Activated B cell treated with CpG ODN at 0.5 μM for 24 hours (primary cell): ENCODE measurements at regions not wholly inside any gene's neighbourhood (a gene's known extent, or its start where the extent isn't known, plus 50 kb on each side); places are given as distances from the start of the nearest gene placed in this dataset.

ENCODE experiments used
- ATAC-seq: fragments of 200-7000 bp; cut with Tn5 transposase; one replicate; pipeline ENCODE4 v1.10.0; 2021; ENCODE audit warnings: low read depth, mild to moderate bottlenecking, moderate library complexity
- CTCF ChIA-PET: fragments of 350-600 bp; sonication (Branson Sonifier 250); formaldehyde crosslinking; loops from one replicate; lab custom pipeline; 2021; ENCODE audit warnings: antibody characterized with exemption; lab: Charles Lee
- POLR2A ChIA-PET: fragments of 350-600 bp; sonication (Branson Sonifier 250); formaldehyde crosslinking; loops from one replicate; lab custom pipeline; 2021; ENCODE audit warnings: antibody characterized with exemption; lab: Charles Lee
- DNase-seq: peaks from one replicate; pipeline ENCODE4 v3.0.0; 2022
- H3K27ac Mint-ChIP-seq: one replicate; pipeline ENCODE4 v1.8.0; 2020; ENCODE audit warnings: mixed read lengths
- H3K27me3 Mint-ChIP-seq: one replicate; pipeline ENCODE4 v1.8.0; 2021; ENCODE audit warnings: mixed read lengths
- H3K36me3 Mint-ChIP-seq: one replicate; pipeline ENCODE4 v1.8.0; 2021; ENCODE audit warnings: low read depth, mixed read lengths
- H3K4me1 Mint-ChIP-seq: one replicate; pipeline ENCODE4 v1.8.0; 2021; ENCODE audit warnings: mixed read lengths
- H3K4me3 Mint-ChIP-seq: one replicate; pipeline ENCODE4 v1.8.0; 2020; ENCODE audit warnings: mild to moderate bottlenecking, mixed read lengths
- H3K9me3 Mint-ChIP-seq: one replicate; pipeline ENCODE4 v1.8.0; 2020; ENCODE audit warnings: mixed read lengths
- CTCF ChIP-seq: fragments of 200-600 bp; IDR thresholded peaks from one replicate; pipeline ENCODE4 v1.8.0; 2022; ENCODE audit warnings: antibody characterized with exemption, mild to moderate bottlenecking
- intact Hi-C: fragments of 100-400 bp; cut with micrococcal nuclease; formaldehyde crosslinking; loops from one replicate; pipeline ENCODE4 v1.15.1; 2024

- Mint-ChIP-seq H3K27ac (no peak overlapping the region), H3K36me3 (no peaks in the 10 kb centered on the region)
- intact Hi-C loops: no loop called here
These were observed 87.5 kb downstream of the RWDD3 start for GRCh38 chr1:95321531-95321930.

GRCh38 chr1:95323123-95323522 lies 89.1 kb downstream of the RWDD3 start:
- Mint-ChIP-seq H3K4me3 (no peak overlapping the region), H3K27ac (no peak overlapping the region), H3K36me3 (no peaks in the 10 kb centered on the region), H3K27me3 (no peaks in the 10 kb centered on the region), H3K9me3 (no peaks in the 10 kb centered on the region), H3K4me1 (no peaks in the 10 kb centered on the region)
- no peak for TF ChIP-seq CTCF
- intact Hi-C loops: no loop called here
- CTCF ChIA-PET: no interaction called here
- POLR2A ChIA-PET: no interaction called here
- no peak for ATAC-seq
- DNase-seq: no peak

More at GRCh38 chr1:95321531-95321930, 87.5 kb downstream of the RWDD3 start:
- TF ChIP-seq CTCF: no peak
- Mint-ChIP-seq H3K4me3 (no peak overlapping the region), H3K4me1 (no peaks in the 10 kb centered on the region), H3K9me3 (no peaks in the 10 kb centered on the region), H3K27me3 (no peaks in the 10 kb centered on the region)
- POLR2A ChIA-PET: no interaction called here
- ATAC-seq: no peak
- CTCF ChIA-PET: no interaction called here
- DNase-seq: no peak

GRCh38 chr1:95325349-95325748 lies 91.3 kb downstream of the RWDD3 start:
- H3K9me3 Mint-ChIP-seq: no peaks in the 10 kb centered on the region
- no peaks in the 10 kb centered on the region for H3K36me3 Mint-ChIP-seq
- no peaks in the 10 kb centered on the region for H3K4me1 Mint-ChIP-seq
- TF ChIP-seq CTCF: no peak
- ChIA-PET POLR2A (no interaction called here), CTCF (no interaction called here)
- DNase-seq (no peak), ATAC-seq (no peak)
- H3K4me3 Mint-ChIP-seq: no peak overlapping the region
- intact Hi-C loops: no loop called here
- no peak overlapping the region for H3K27ac Mint-ChIP-seq
- no peaks in the 10 kb centered on the region for H3K27me3 Mint-ChIP-seq

DNA sequence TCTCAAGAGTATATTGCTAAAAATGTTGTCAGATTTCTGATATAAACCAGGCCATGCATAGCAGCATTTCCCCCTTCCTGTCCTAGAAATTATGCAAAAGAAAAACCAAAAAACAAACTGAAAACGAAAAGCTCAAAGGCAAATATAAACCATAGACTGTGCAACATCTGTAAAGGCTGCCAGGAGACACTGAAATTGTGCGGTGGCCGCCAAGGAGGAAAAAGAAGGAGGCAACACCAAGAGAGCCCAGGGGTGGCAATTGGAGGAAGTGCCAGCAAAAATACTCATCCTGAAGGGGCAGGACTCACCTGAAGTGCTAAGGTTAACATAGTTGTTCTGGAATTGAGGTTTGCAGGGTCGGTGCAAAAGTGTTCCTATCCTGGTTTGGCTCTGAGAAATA lies 92.0 kb downstream of the RWDD3 start:
- Mint-ChIP-seq H3K36me3 (no peaks in the 10 kb centered on the region), H3K27ac (no peak overlapping the region), H3K27me3 (no peaks in the 10 kb centered on the region), H3K4me1 (no peaks in the 10 kb centered on the region), H3K4me3 (no peak overlapping the region), H3K9me3 (no peaks in the 10 kb centered on the region)
- TF ChIP-seq CTCF: no peak
- ATAC-seq (no peak), DNase-seq (no peak)
- intact Hi-C loops: no loop called here
- POLR2A ChIA-PET: no interaction called here
- CTCF ChIA-PET: no interaction called here

DNA sequence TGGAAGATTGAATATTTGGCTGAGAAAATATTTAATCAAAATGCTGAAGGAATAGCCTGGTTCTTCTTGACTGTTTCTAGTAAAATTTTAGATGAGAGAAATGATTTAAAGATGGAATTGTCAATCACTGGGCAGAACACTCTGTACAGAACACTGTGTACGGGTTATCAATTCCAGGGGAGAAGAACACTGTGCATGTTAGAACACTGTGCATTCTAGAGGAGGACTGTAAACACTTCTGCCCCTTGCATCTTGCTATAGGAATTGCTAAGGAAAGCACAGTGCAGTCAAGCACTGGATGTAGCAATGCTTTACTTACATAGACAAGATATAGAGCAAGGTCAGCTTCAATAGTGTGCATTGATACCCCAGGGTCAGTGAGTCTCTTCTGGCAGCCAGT lies 98.7 kb downstream of the RWDD3 start:
- ChIA-PET POLR2A (no interaction called here), CTCF (no interaction called here)
- TF ChIP-seq CTCF: no peak
- Mint-ChIP-seq H3K27ac (no peak overlapping the region), H3K36me3 (no peaks in the 10 kb centered on the region), H3K4me1 (no peaks in the 10 kb centered on the region), H3K9me3 (no peaks in the 10 kb centered on the region), H3K27me3 (no peaks in the 10 kb centered on the region), H3K4me3 (no peak overlapping the region)
- intact Hi-C loops: no loop called here
- no peak for ATAC-seq
- no peak for DNase-seq
